A673 (cell line): ENCODE measurements at regions not wholly inside any gene's neighbourhood (a gene's known extent, or its start where the extent isn't known, plus 50 kb on each side); places are given as distances from the start of the nearest gene placed in this dataset.

Source experiments
- BruUV-seq: library from RNA; stranded (reverse); fragments of 400-500 nt; replicated peaks from 2 replicates; lab custom pipeline; 2021; lab: Mats Ljungman, UMichigan
- CTCF ChIA-PET: fragments of 300-600 bp; sonication (Branson Sonifier 250); formaldehyde crosslinking; loops from one replicate; lab custom pipeline; 2022; ENCODE audit warnings: antibody characterized with exemption; lab: Charles Lee
- POLR2A ChIA-PET: fragments of 300-600 bp; sonication (Branson Sonifier 250); formaldehyde crosslinking; loops from one replicate; lab custom pipeline; 2022; ENCODE audit warnings: antibody characterized with exemption; ENCODE audit not compliant: low non-redundant PET; lab: Charles Lee
- DNase-seq: peaks from one replicate; pipeline ENCODE4 v3.0.0-alpha.2; 2015; ENCODE audit warnings: low spot score
- H3K27ac ChIP-seq: fragments of 200-600 bp; sonication (generic); 2 replicates; pipeline ENCODE4 v1.5.1; 2016; ENCODE audit warnings: mixed run types, low read depth, mild to moderate bottlenecking, mixed read lengths, antibody characterized with exemption, low read length; ENCODE audit not compliant: poor library complexity, severe bottlenecking
- H3K27me3 ChIP-seq: fragments of 200-600 bp; sonication (generic); replicated peaks from 2 replicates; pipeline ENCODE4 v1.6.1; 2017; ENCODE audit warnings: mixed run types, low read depth, mild to moderate bottlenecking, mixed read lengths, antibody characterized with exemption, low read length; ENCODE audit not compliant: insufficient read depth, poor library complexity
- H3K36me3 ChIP-seq: fragments of 200-600 bp; sonication (generic); 2 replicates; pipeline ENCODE4 v1.6.1; 2016; ENCODE audit warnings: mixed run types, mild to moderate bottlenecking, mixed read lengths, antibody characterized with exemption, low read length; ENCODE audit not compliant: insufficient read depth, poor library complexity, severe bottlenecking
- H3K4me1 ChIP-seq: fragments of 200-600 bp; sonication (generic); 2 replicates; pipeline ENCODE4 v1.6.1; 2017; ENCODE audit warnings: mixed run types, mild to moderate bottlenecking, mixed read lengths, antibody characterized with exemption, low read length; ENCODE audit not compliant: insufficient read depth, poor library complexity, severe bottlenecking
- H3K4me3 ChIP-seq: fragments of 200-600 bp; sonication (generic); 2 replicates; pipeline ENCODE4 v1.5.1; 2016; ENCODE audit warnings: low read depth, mixed run types, mild to moderate bottlenecking, mixed read lengths, low read length; ENCODE audit not compliant: poor library complexity, severe bottlenecking
- H3K9me3 ChIP-seq: fragments of 200-600 bp; sonication (generic); 2 replicates; pipeline ENCODE4 v1.6.1; 2016; ENCODE audit warnings: mixed run types, low read depth, mild to moderate bottlenecking, mixed read lengths, antibody characterized with exemption, low read length; ENCODE audit not compliant: poor library complexity, severe bottlenecking
- EZH2 ChIP-seq: fragments of 200-600 bp; sonication (generic); IDR thresholded peaks from 2 replicates; pipeline ENCODE4 v1.6.1; 2017; ENCODE audit warnings: borderline replicate concordance, low read depth, mild to moderate bottlenecking, mixed read lengths, antibody characterized with exemption, low read length; ENCODE audit not compliant: poor library complexity, severe bottlenecking
- intact Hi-C: fragments of 100-400 bp; cut with micrococcal nuclease; formaldehyde crosslinking; loops from one replicate; pipeline ENCODE4 v1.10.0; 2022; ENCODE audit not compliant: unreplicated experiment
- TF ChIP-seq, protein P1 (sequence below): fragments of 300-800, 200-600 bp; sonication (generic); conservative IDR thresholded peaks from 2 replicates; pipeline ENCODE4 v1.5.1; 2017; ENCODE audit warnings: low read depth, mild to moderate bottlenecking, antibody characterized with exemption, low read length, moderate library complexity, mixed read lengths

DNA sequence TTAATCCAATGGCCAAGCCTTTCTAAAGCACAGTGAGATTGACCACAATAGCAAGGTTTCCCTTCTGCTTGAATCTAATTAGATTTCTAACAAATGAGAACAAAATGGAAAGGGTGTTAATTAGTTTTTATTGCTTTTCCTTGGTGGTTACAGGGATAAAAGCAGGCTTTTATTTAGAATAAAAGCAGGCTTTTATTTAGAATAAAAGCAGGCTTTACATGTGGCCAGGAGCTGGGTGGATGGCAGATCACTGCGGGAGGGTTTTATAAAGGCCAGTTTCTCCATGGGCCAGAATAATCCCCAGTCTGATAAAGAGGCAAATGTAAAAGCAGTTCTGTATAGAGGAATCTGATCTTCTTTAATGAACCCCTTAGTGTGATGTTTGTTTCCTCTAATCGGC, 470.2 kb downstream of the TMEM232 start:
- no peak overlapping the region for H3K4me3 ChIP-seq
- intact Hi-C loops, result no loop called here
- ChIA-PET CTCF (no interaction called here), POLR2A (no interaction called here)
- no peaks in the 10 kb centered on the region for H3K4me1 ChIP-seq
- no peak for DNase-seq
- no peaks in the 10 kb centered on the region for H3K9me3 ChIP-seq
- no peaks in the 10 kb centered on the region for H3K27me3 ChIP-seq
- no peak overlapping the region for H3K27ac ChIP-seq
- no peaks in the 10 kb centered on the region for H3K36me3 ChIP-seq
- TF ChIP-seq, protein P1, sequence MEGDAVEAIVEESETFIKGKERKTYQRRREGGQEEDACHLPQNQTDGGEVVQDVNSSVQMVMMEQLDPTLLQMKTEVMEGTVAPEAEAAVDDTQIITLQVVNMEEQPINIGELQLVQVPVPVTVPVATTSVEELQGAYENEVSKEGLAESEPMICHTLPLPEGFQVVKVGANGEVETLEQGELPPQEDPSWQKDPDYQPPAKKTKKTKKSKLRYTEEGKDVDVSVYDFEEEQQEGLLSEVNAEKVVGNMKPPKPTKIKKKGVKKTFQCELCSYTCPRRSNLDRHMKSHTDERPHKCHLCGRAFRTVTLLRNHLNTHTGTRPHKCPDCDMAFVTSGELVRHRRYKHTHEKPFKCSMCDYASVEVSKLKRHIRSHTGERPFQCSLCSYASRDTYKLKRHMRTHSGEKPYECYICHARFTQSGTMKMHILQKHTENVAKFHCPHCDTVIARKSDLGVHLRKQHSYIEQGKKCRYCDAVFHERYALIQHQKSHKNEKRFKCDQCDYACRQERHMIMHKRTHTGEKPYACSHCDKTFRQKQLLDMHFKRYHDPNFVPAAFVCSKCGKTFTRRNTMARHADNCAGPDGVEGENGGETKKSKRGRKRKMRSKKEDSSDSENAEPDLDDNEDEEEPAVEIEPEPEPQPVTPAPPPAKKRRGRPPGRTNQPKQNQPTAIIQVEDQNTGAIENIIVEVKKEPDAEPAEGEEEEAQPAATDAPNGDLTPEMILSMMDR, result no peak
- no peak for TF ChIP-seq EZH2
- BruUV-seq, result no TSS peak

DNA sequence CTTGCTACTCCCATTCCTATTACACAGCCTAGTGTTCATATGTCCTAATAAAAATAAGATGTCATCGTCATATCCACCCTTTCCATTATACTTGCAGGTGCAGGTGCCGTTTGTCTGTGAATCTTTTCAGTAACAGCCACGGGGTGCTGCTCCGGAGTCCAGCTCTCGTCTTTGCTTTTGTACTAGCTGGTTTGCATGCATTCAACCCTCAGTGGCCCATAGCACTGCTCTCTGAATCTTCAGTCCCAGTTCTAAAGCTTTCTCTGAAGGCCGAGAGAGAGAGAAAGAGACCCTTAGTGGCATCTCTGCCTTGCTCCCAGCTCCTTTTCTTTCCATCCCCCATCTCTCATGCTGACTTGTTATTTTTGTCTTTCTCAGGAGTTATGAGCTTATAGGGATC, 468.5 kb downstream of the TMEM232 start:
- no peaks in the 10 kb centered on the region for H3K4me1 ChIP-seq
- H3K27ac ChIP-seq, result no peak overlapping the region
- TF ChIP-seq, protein P1, result no peak
- TF ChIP-seq EZH2, result no peak
- ChIA-PET CTCF (no interaction called here), POLR2A (interaction anchor here (0.5 kb wide), 1 partner anchor 204 kb away, joined by 3 read pairs; no protein-coding TSS in a partner anchor)
- no peaks in the 10 kb centered on the region for H3K9me3 ChIP-seq
- intact Hi-C loops, result no loop called here
- H3K36me3 ChIP-seq, result no peaks in the 10 kb centered on the region
- no peak for DNase-seq
- no peaks in the 10 kb centered on the region for H3K27me3 ChIP-seq
- BruUV-seq, result no TSS peak
- no peak overlapping the region for H3K4me3 ChIP-seq

DNA sequence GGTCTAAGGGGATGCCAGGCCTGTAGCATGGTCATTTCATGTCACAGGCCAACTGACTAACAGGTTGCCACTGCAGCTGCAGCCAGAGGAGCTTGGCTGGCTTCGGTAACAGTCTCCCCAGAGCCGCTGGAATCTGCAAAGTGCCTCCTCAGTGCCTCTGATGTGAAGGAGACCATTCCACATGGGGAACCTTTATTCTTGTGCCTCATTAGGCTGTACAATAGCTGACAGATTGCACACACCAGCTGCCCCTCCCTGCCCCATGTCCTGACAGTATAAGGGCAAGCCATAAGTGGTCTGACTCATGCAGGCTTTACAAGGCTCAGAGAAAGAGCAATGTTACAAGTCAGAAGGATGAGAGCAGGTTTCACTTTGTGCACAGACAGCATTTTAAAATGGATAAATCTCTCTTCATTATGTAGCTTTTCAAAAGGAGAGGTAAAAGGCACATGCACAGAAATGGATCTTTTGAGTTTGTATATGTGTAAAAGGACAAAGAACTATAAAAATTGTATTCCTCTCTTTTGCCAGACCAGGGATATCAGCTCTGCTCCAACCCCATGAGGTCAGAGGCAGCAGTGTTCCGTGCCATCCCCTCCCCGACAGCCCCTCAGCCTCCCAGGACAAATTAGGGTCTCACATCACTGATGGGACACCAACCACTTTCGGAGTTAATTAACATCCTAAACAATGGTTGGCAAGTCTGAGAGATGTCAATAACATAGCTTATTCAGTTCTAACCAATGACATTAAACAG, 467.8 kb downstream of the TMEM232 start:
- Histone ChIP-seq H3K27ac (no peak overlapping the region), H3K4me3 (no peak overlapping the region), H3K36me3 (no peaks in the 10 kb centered on the region), H3K9me3 (no peaks in the 10 kb centered on the region), H3K4me1 (no peaks in the 10 kb centered on the region), H3K27me3 (no peaks in the 10 kb centered on the region)
- ChIA-PET CTCF (interaction anchor here (0.6 kb wide), 1 partner anchor 10 kb away, joined by 5 read pairs; no protein-coding TSS in a partner anchor), POLR2A (no interaction called here)
- intact Hi-C loops, result no loop called here
- DNase-seq, result peak; percentile 33
- TF ChIP-seq EZH2, result no peak
- TF ChIP-seq, protein P1, result no peak
- no TSS peak for BruUV-seq
